Liver (tissue), 3 donors: ENCODE measurements at regions not wholly inside any gene's neighbourhood (a gene's known extent, or its start where the extent isn't known, plus 50 kb on each side); places are given as distances from the start of the nearest gene placed in this dataset.

Experiments
- CTCF ChIP-seq: fragments of 150-350 bp; IDR thresholded peaks from 2 replicates; pipeline ENCODE4 v1.5.1; 2017; ENCODE audit warnings: improper control_type of control experiment, low read depth, low read length; ENCODE audit not compliant: missing input control
- JUND ChIP-seq, 2 donors: IDR thresholded peaks; 2 replicates each; pipeline ENCODE4 v1.6.1; 2016; ENCODE audit warnings: antibody characterized with exemption in 2 of 2
- SP1 ChIP-seq: IDR thresholded peaks from 2 replicates; pipeline ENCODE4 v1.6.1; 2018; ENCODE audit warnings: antibody characterized with exemption, mild to moderate bottlenecking
- TAF1 ChIP-seq: conservative IDR thresholded peaks from 2 replicates; pipeline ENCODE4 v1.6.1; 2016; ENCODE audit warnings: antibody characterized with exemption, mild to moderate bottlenecking
- YY1 ChIP-seq: IDR thresholded peaks from 2 replicates; pipeline ENCODE4 v1.6.1; 2016; ENCODE audit warnings: antibody characterized with exemption, mild to moderate bottlenecking
- donor health status: healthy.
- donor health status: healthy.

DNA sequence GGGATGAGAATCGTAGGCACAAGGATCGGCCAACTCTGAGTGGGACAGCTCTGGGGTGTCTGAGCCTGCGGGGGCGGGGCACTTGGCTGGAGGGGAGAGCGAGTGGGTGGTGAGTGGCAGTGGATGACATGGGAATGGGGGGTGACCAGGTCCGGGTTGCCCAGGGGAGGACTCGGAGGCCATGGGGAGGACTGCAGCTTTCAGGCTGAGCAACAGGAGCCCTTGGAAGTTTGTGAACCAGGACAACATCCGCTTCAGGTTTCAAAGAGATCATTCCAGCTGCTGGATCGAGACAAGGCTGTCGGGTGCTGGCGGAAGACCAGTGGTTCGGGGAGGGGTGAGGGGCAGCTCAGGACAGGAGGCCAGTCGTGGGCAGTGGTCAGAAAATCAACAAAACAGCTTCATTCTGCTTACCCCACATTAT lies 124.4 kb upstream of the IRF2BP2 start:
- TF ChIP-seq CTCF (no peak), JUND (IDR thresholded peaks at IDR 0.05) (no peak), SP1 (no peak), TAF1 (no peak), YY1 (no peak)
